ENCODE measurements at regions not wholly inside any gene's neighbourhood (a gene's known extent, or its start where the extent isn't known, plus 50 kb on each side); places are given as distances from the start of the nearest gene placed in this dataset.

- 17% methylated on average over 2 of the region's 2 CpGs for WGBS (ENCODE audit: insufficient coverage, insufficient replicate concordance, low lambda C conversion rate, missing lambda C conversion rate)
- Histone ChIP-seq H3K4me2 (ENCODE audit: control insufficient read depth, insufficient read depth) (no peak overlapping the region), H4K20me1 (ENCODE audit: control insufficient read depth, insufficient read depth) (no peaks in the 10 kb centered on the region), H2AFZ (ENCODE audit: control insufficient read depth, low read depth, low read length) (no peak overlapping the region), H3K36me3 (ENCODE audit: control insufficient read depth in 2 of 2, insufficient read depth in 2 of 2, low read length in 1 of 2) (no peaks in the 10 kb centered on the region), H3K4me1 (ENCODE audit: control insufficient read depth, insufficient read depth, low read length) (no peaks in the 10 kb centered on the region), H3K27ac (ENCODE audit: control insufficient read depth, insufficient read depth) (no peak overlapping the region), H3K79me2 (ENCODE audit: control insufficient read depth, insufficient read depth, low read length) (no peaks in the 10 kb centered on the region), H3K27me3 (replicated peaks in 1 of 2; ENCODE audit: control insufficient read depth in 2 of 2, insufficient read depth in 2 of 2, low read length in 1 of 2) (no peaks in the 10 kb centered on the region; a peak in 1 of 4 replicates), H3K9me3 (replicated peaks; ENCODE audit: control insufficient read depth, insufficient read depth, low read length) (no peaks in the 10 kb centered on the region), H3K9ac (ENCODE audit: control insufficient read depth, insufficient read depth, low read length) (no peak overlapping the region), H3K4me3 (no peak overlapping the region)
- intact Hi-C loops (cut with micrococcal nuclease; ENCODE audit: unreplicated experiment) (no loop called here), in situ Hi-C loops (cut with MboI) (no loop called here)
- RAD21 ChIA-PET (ENCODE audit: unreplicated experiment), result no interaction called here
- CTCF ChIA-PET, result no interaction called here
- no TSS peak for BruUV-seq (replicated peaks)
- DNase-seq (ENCODE audit: low read depth, low spot score) (no peak), ATAC-seq (no peak), FAIRE-seq (no peak)
- POLR2A ChIA-PET, result no interaction called here
- SMC1A ChIA-PET (ENCODE audit: uncharacterized antibody, unreplicated experiment), result no interaction called here
- TF ChIP-seq IKZF1 (conservative IDR thresholded peaks at IDR 0.05), result no peak
- no peak for TF ChIP-seq RAD51 (IDR thresholded peaks at IDR 0.05)
- TF ChIP-seq JUND (IDR thresholded peaks at IDR 0.05; ENCODE audit: low read depth, low read length), result no peak
- TF ChIP-seq TCF3 (IDR thresholded peaks at IDR 0.05; ENCODE audit: borderline replicate concordance, insufficient read depth, low read depth, low read length), result no peak
- no peak for TF ChIP-seq NFIC (IDR thresholded peaks at IDR 0.05; ENCODE audit: low read depth, low read length)
- no peak for TF ChIP-seq KLF5 (IDR thresholded peaks at IDR 0.05; ENCODE audit: partially characterized antibody)
- TF ChIP-seq, protein P1, sequence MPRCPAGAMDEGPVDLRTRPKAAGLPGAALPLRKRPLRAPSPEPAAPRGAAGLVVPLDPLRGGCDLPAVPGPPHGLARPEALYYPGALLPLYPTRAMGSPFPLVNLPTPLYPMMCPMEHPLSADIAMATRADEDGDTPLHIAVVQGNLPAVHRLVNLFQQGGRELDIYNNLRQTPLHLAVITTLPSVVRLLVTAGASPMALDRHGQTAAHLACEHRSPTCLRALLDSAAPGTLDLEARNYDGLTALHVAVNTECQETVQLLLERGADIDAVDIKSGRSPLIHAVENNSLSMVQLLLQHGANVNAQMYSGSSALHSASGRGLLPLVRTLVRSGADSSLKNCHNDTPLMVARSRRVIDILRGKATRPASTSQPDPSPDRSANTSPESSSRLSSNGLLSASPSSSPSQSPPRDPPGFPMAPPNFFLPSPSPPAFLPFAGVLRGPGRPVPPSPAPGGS (IDR thresholded peaks at IDR 0.05; ENCODE audit: borderline replicate concordance, insufficient read depth, low read depth, low read length, poor library complexity, severe bottlenecking), result no peak
- no peak for TF ChIP-seq SREBF1 (IDR thresholded peaks at IDR 0.05; ENCODE audit: low read length)
- TF ChIP-seq, protein P2, sequence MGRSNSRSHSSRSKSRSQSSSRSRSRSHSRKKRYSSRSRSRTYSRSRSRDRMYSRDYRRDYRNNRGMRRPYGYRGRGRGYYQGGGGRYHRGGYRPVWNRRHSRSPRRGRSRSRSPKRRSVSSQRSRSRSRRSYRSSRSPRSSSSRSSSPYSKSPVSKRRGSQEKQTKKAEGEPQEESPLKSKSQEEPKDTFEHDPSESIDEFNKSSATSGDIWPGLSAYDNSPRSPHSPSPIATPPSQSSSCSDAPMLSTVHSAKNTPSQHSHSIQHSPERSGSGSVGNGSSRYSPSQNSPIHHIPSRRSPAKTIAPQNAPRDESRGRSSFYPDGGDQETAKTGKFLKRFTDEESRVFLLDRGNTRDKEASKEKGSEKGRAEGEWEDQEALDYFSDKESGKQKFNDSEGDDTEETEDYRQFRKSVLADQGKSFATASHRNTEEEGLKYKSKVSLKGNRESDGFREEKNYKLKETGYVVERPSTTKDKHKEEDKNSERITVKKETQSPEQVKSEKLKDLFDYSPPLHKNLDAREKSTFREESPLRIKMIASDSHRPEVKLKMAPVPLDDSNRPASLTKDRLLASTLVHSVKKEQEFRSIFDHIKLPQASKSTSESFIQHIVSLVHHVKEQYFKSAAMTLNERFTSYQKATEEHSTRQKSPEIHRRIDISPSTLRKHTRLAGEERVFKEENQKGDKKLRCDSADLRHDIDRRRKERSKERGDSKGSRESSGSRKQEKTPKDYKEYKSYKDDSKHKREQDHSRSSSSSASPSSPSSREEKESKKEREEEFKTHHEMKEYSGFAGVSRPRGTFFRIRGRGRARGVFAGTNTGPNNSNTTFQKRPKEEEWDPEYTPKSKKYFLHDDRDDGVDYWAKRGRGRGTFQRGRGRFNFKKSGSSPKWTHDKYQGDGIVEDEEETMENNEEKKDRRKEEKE (IDR thresholded peaks at IDR 0.05), result no peak
- TF ChIP-seq KDM1A (IDR thresholded peaks at IDR 0.05; ENCODE audit: borderline replicate concordance), result no peak
- TF ChIP-seq RELA (IDR thresholded peaks at IDR 0.05; ENCODE audit: borderline replicate concordance, partially characterized antibody), result no peak
- no peak for TF ChIP-seq SREBF2 (IDR thresholded peaks at IDR 0.05; ENCODE audit: low read length)
- TF ChIP-seq CBX3 (IDR thresholded peaks at IDR 0.05; ENCODE audit: borderline replicate concordance, low read depth), result no peak
- TF ChIP-seq CHD1 (IDR thresholded peaks at IDR 0.05; ENCODE audit: low read depth, low read length), result no peak
- TF ChIP-seq, protein P3, sequence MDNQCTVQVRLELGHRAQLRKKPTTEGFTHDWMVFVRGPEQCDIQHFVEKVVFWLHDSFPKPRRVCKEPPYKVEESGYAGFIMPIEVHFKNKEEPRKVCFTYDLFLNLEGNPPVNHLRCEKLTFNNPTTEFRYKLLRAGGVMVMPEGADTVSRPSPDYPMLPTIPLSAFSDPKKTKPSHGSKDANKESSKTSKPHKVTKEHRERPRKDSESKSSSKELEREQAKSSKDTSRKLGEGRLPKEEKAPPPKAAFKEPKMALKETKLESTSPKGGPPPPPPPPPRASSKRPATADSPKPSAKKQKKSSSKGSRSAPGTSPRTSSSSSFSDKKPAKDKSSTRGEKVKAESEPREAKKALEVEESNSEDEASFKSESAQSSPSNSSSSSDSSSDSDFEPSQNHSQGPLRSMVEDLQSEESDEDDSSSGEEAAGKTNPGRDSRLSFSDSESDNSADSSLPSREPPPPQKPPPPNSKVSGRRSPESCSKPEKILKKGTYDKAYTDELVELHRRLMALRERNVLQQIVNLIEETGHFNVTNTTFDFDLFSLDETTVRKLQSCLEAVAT (IDR thresholded peaks at IDR 0.05), result no peak
- no peak for TF ChIP-seq TCF12 (IDR thresholded peaks at IDR 0.05; ENCODE audit: low read depth, low read length)
- no peak for TF ChIP-seq BMI1 (IDR thresholded peaks at IDR 0.05; ENCODE audit: borderline replicate concordance)
Measured at GRCh38 chr2:120831086-120831485, 95.4 kb downstream of the GLI2 start.
